ENCODE measurements at regions not wholly inside any gene's neighbourhood (a gene's known extent, or its start where the extent isn't known, plus 50 kb on each side); places are given as distances from the start of the nearest gene placed in this dataset.

DNA sequence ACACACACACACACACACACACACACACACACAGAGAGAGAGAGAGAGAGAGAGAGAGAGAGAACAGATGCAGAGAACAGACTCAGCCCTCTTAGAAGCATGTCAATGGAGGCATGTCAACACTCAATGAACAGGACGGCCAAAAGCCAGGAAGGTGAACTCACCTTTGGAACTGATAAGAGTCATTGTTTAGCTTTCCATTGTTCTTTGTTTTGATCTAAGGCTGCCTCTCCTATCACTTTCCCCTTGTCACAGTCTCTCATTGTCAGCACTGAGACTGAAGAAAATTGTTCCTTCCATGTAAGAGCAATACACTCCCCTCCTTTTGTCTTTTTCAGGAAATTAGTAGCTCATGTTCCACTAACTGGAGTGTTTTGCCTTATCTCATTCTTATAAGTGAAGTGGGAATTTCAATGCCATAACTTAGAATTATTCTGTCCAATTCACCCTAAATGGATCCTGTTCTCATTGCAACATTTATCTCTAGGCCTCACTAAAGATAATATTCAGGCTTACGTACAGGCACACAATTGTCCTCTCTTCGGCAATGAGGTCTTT, 218.0 kb downstream of the DUSP6 start:
- TF ChIP-seq CTCF (IDR thresholded peaks at IDR 0.05 in 4 of 5, conservative IDR thresholded peaks at IDR 0.05 in 1 of 5) (no peak), POLR2A (IDR thresholded peaks at IDR 0.05) (no peak)
